OCI-LY1 (cell line): ENCODE measurements at regions not wholly inside any gene's neighbourhood (a gene's known extent, or its start where the extent isn't known, plus 50 kb on each side); places are given as distances from the start of the nearest gene placed in this dataset.

Experiments
- H2AFZ ChIP-seq: fragments of 200-600 bp; sonication (generic), shearing (Covaris generic); 2 replicates; pipeline ENCODE4 v1.6.0; 2014; ENCODE audit warnings: antibody characterized with exemption, mild to moderate bottlenecking, low read length
- H3F3A ChIP-seq: fragments of 200-600 bp; sonication (generic), shearing (Covaris generic); 2 replicates; pipeline ENCODE4 v1.6.0; 2014; ENCODE audit warnings: mild to moderate bottlenecking, antibody characterized with exemption, low read length, moderate library complexity; ENCODE audit not compliant: insufficient read depth
- H3K27ac ChIP-seq: fragments of 200-600 bp; sonication (generic); 2 replicates; pipeline ENCODE4 v1.5.1; 2014; ENCODE audit warnings: low read length, mixed run types, mild to moderate bottlenecking, low read depth; ENCODE audit not compliant: poor library complexity, severe bottlenecking
- H3K27me3 ChIP-seq: fragments of 200-600 bp; sonication (generic); 2 replicates; pipeline ENCODE4 v1.6.0; 2014; ENCODE audit warnings: antibody characterized with exemption, mild to moderate bottlenecking, low read length, moderate library complexity; ENCODE audit not compliant: insufficient read depth
- H3K36me3 ChIP-seq: fragments of 200-600 bp; sonication (generic); 2 replicates; pipeline ENCODE4 v1.6.1; 2014; ENCODE audit warnings: mild to moderate bottlenecking, antibody characterized with exemption, low read length, moderate library complexity, mixed read lengths; ENCODE audit not compliant: insufficient read depth
- H3K4me1 ChIP-seq: fragments of 200-600 bp; sonication (generic); 2 replicates; pipeline ENCODE4 v1.5.1; 2014; ENCODE audit warnings: mild to moderate bottlenecking, low read length, moderate library complexity; ENCODE audit not compliant: insufficient read depth, severe bottlenecking
- H3K4me2 ChIP-seq: fragments of 200-600 bp; sonication (generic), shearing (Covaris generic); 2 replicates; pipeline ENCODE4 v1.6.1; 2014; ENCODE audit warnings: low read length
- H3K4me3 ChIP-seq: fragments of 200-600 bp; sonication (generic); 2 replicates; pipeline ENCODE4 v1.5.1; 2014; ENCODE audit warnings: low read length, low read depth, mild to moderate bottlenecking, mixed read lengths; ENCODE audit not compliant: poor library complexity, severe bottlenecking
- H3K79me2 ChIP-seq: fragments of 200-600 bp; shearing (Covaris generic); 2 replicates; pipeline ENCODE4 v1.6.1; 2016; ENCODE audit warnings: mixed run types, low read length, mixed read lengths; ENCODE audit not compliant: insufficient read depth
- H3K9ac ChIP-seq: fragments of 200-600 bp; sonication (generic), shearing (Covaris generic); 2 replicates; pipeline ENCODE4 v1.6.1; 2014; ENCODE audit warnings: mild to moderate bottlenecking, low read length, mixed read lengths
- H3K9me2 ChIP-seq: fragments of 200-600 bp; sonication (generic), shearing (Covaris generic); 2 replicates; pipeline ENCODE4 v1.6.1; 2014; ENCODE audit warnings: low read depth, mild to moderate bottlenecking, low read length, mixed read lengths
- H3K9me3 ChIP-seq: fragments of 200-600 bp; shearing (Covaris generic); 2 replicates; pipeline ENCODE4 v1.6.1; 2014; ENCODE audit warnings: low read length, mixed read lengths
- H4K20me1 ChIP-seq: fragments of 200-600 bp; sonication (generic), shearing (Covaris generic); 2 replicates; pipeline ENCODE4 v1.6.0; 2016; ENCODE audit warnings: mild to moderate bottlenecking, low read length; ENCODE audit not compliant: insufficient read depth
- EZH2 ChIP-seq: fragments of 200-600 bp; sonication (generic), shearing (Covaris generic); IDR thresholded peaks from 2 replicates; pipeline ENCODE4 v1.8.0; 2017; ENCODE audit warnings: borderline replicate concordance, mixed run types, mild to moderate bottlenecking, antibody characterized with exemption, low read length, moderate library complexity, mixed read lengths
- TF ChIP-seq, protein P1 (sequence below): fragments of 200-600 bp; sonication (generic), shearing (Covaris generic); IDR thresholded peaks from 2 replicates; pipeline ENCODE4 v1.5.1; 2017; ENCODE audit warnings: mild to moderate bottlenecking, antibody characterized with exemption, low read length, moderate library complexity, mixed read lengths

DNA sequence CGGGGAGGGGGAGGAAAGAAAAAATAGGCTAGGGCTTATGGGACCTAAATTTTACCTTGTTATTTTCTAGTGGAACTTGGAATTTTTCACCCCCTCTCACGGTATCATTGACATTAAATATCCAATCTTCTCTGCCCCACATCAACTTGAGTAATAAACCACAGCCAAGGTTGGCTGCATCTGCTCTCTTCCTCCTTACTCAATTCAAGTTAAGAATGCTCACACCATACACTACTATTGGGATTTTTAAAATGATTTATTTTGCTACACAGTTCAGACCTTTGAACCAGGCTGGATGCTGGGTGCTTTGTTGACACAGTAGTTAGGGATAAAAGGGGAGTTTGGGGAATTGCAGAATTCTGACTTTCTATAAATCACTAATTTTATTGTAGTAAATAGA, 78.2 kb upstream of the DHX15 start:
- H3F3A ChIP-seq = no peaks in the 10 kb centered on the region
- no peaks in the 10 kb centered on the region for H3K4me1 ChIP-seq
- TF ChIP-seq, protein P1, sequence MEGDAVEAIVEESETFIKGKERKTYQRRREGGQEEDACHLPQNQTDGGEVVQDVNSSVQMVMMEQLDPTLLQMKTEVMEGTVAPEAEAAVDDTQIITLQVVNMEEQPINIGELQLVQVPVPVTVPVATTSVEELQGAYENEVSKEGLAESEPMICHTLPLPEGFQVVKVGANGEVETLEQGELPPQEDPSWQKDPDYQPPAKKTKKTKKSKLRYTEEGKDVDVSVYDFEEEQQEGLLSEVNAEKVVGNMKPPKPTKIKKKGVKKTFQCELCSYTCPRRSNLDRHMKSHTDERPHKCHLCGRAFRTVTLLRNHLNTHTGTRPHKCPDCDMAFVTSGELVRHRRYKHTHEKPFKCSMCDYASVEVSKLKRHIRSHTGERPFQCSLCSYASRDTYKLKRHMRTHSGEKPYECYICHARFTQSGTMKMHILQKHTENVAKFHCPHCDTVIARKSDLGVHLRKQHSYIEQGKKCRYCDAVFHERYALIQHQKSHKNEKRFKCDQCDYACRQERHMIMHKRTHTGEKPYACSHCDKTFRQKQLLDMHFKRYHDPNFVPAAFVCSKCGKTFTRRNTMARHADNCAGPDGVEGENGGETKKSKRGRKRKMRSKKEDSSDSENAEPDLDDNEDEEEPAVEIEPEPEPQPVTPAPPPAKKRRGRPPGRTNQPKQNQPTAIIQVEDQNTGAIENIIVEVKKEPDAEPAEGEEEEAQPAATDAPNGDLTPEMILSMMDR = no peak
- TF ChIP-seq EZH2 = no peak
- no peak overlapping the region for H3K9ac ChIP-seq
- no peak overlapping the region for H2AFZ ChIP-seq
- no peaks in the 10 kb centered on the region for H3K9me2 ChIP-seq
- no peak overlapping the region for H3K27ac ChIP-seq
- no peaks in the 10 kb centered on the region for H3K36me3 ChIP-seq
- H3K4me2 ChIP-seq = no peak overlapping the region
- H4K20me1 ChIP-seq = no peaks in the 10 kb centered on the region
- no peaks in the 10 kb centered on the region for H3K9me3 ChIP-seq
- H3K79me2 ChIP-seq = no peaks in the 10 kb centered on the region
- no peaks in the 10 kb centered on the region for H3K27me3 ChIP-seq
- H3K4me3 ChIP-seq = no peak overlapping the region

DNA sequence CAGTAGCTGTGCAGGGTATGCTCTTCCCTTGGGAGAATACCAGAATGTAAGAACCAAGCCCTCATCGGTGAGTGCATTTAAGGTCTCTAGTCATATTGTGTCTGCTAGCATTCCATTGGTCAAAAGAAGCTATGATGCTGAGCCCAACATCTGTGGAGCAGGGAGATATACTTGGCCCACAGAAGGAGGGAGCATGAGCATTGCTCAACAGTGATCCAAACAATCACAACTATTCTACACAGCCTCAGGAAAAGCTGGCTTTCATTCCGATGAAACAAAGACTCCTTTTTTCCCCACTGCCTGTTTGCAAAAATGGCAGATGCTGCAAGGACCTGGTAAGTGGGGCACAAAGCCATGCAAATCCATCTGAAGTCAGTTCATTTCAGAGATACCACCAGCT, 80.6 kb upstream of the DHX15 start:
- Histone ChIP-seq H3K4me2 (no peak overlapping the region), H3K4me1 (no peaks in the 10 kb centered on the region), H3K27ac (no peak overlapping the region), H3K9me2 (no peaks in the 10 kb centered on the region), H3K4me3 (no peak overlapping the region), H4K20me1 (no peaks in the 10 kb centered on the region), H3K79me2 (no peaks in the 10 kb centered on the region), H3K9me3 (no peaks in the 10 kb centered on the region), H3K9ac (no peak overlapping the region), H2AFZ (no peak overlapping the region), H3F3A (no peaks in the 10 kb centered on the region), H3K36me3 (no peaks in the 10 kb centered on the region), H3K27me3 (no peaks in the 10 kb centered on the region)
- no peak for TF ChIP-seq EZH2
- TF ChIP-seq, protein P1 = no peak

DNA sequence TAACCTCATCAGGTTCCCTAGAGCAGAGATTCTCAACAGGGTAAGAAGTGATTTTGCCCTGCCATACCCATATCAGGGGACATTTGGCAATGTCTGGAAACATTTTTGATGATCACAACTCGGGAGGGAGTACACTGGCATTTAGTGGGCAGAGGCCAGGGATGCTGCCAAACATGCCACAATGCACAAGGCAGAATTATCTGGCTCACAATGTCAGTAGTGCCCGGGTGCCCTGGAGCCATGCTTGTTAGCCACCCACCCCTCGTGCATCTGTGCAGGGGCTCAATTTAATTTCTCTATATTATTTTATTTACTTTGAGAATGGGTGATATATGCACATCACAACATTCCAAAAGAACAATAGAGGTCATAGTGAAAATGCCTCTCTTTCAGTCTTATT, 82.0 kb upstream of the DHX15 start:
- TF ChIP-seq EZH2 = no peak
- TF ChIP-seq, protein P1 = no peak
- H3K36me3 ChIP-seq = no peaks in the 10 kb centered on the region
- no peaks in the 10 kb centered on the region for H3K9me2 ChIP-seq
- H2AFZ ChIP-seq = no peak overlapping the region
- H3K4me2 ChIP-seq = no peak overlapping the region
- H3K27ac ChIP-seq = no peak overlapping the region
- H3K79me2 ChIP-seq = no peaks in the 10 kb centered on the region
- no peaks in the 10 kb centered on the region for H3F3A ChIP-seq
- H3K27me3 ChIP-seq = no peaks in the 10 kb centered on the region
- no peak overlapping the region for H3K4me3 ChIP-seq
- no peak overlapping the region for H3K9ac ChIP-seq
- no peaks in the 10 kb centered on the region for H3K9me3 ChIP-seq
- H4K20me1 ChIP-seq = no peaks in the 10 kb centered on the region
- H3K4me1 ChIP-seq = no peaks in the 10 kb centered on the region
